ENCODE measurements at regions not wholly inside any gene's neighbourhood (a gene's known extent, or its start where the extent isn't known, plus 50 kb on each side); places are given as distances from the start of the nearest gene placed in this dataset.

DNA sequence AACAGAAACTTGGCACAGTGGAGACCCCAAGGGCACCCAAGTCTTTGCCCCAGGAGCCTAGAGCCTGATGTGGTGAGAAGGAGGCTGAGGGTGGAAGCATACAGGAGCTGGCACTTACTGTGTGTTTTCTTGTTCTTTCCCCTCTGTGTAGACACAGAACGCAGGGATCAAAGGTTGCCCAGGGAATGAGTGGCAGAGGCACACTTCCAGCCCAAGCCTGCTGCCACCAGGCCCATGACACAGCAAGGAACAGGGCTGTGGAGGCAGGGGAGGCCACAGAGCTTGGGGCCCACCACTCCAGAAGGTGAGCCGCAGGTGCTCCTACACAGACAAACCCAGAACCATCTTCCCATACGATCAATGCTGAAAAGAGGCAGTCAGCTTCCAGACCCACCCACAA lies 73.9 kb upstream of the S1PR3 start:
- TF ChIP-seq, protein P1, sequence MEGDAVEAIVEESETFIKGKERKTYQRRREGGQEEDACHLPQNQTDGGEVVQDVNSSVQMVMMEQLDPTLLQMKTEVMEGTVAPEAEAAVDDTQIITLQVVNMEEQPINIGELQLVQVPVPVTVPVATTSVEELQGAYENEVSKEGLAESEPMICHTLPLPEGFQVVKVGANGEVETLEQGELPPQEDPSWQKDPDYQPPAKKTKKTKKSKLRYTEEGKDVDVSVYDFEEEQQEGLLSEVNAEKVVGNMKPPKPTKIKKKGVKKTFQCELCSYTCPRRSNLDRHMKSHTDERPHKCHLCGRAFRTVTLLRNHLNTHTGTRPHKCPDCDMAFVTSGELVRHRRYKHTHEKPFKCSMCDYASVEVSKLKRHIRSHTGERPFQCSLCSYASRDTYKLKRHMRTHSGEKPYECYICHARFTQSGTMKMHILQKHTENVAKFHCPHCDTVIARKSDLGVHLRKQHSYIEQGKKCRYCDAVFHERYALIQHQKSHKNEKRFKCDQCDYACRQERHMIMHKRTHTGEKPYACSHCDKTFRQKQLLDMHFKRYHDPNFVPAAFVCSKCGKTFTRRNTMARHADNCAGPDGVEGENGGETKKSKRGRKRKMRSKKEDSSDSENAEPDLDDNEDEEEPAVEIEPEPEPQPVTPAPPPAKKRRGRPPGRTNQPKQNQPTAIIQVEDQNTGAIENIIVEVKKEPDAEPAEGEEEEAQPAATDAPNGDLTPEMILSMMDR (IDR thresholded peaks at IDR 0.05), result no peak
- TF ChIP-seq EP300 (IDR thresholded peaks at IDR 0.05), result no peak
- TF ChIP-seq POLR2A (IDR thresholded peaks at IDR 0.05), result no peak

Data from gastroesophageal sphincter (tissue), 3 donors.